Naive thymus-derived CD8-positive, alpha-beta T cell (primary cell): ENCODE measurements at regions not wholly inside any gene's neighbourhood (a gene's known extent, or its start where the extent isn't known, plus 50 kb on each side); places are given as distances from the start of the nearest gene placed in this dataset.

Experiments
- ATAC-seq, 2 donors: fragments of 150-1000 bp; cut with Tn5 transposase in 1 of 2; sonication (Bioruptor Pico), chemical (Tn5 transposase) in 1 of 2; 1 replicate in 1 of 2; 2 replicates in 1 of 2; pipeline ENCODE4 v1.10.0; 2021; ENCODE audit warnings: mild to moderate bottlenecking in 2 of 2, moderate library complexity in 2 of 2
- POLR2A ChIA-PET: fragments of 350-600 bp; sonication (Branson Sonifier 250); formaldehyde crosslinking; loops from one replicate; lab custom pipeline; 2021; ENCODE audit warnings: antibody characterized with exemption; lab: Charles Lee
- DNase-seq, 10 donors: peaks; one replicate each; pipeline versions ENCODE4 v3.0.0 to v3.0.0-alpha.2; 2020 to 2022
- H3K27ac Mint-ChIP-seq, 10 donors: one replicate each; pipeline ENCODE4 v1.8.0; 2020 to 2022; ENCODE audit warnings: mild to moderate bottlenecking in 10 of 10, mixed read lengths in 10 of 10, moderate library complexity in 4 of 10, inconsistent platforms in 1 of 10
- H3K27me3 Mint-ChIP-seq, 5 donors: one replicate each; pipeline ENCODE4 v1.8.0; 2021 to 2022; ENCODE audit warnings: mixed read lengths in 5 of 5
- H3K36me3 Mint-ChIP-seq, 3 donors: one replicate each; pipeline ENCODE4 v1.8.0; 2020 to 2022; ENCODE audit warnings: mixed read lengths in 3 of 3, mild to moderate bottlenecking in 2 of 3, inconsistent platforms in 1 of 3
- H3K4me1 Mint-ChIP-seq, 4 donors: one replicate each; pipeline ENCODE4 v1.8.0; 2021 to 2022; ENCODE audit warnings: mixed read lengths in 4 of 4
- H3K4me3 Mint-ChIP-seq, 10 donors: one replicate each; pipeline ENCODE4 v1.8.0; 2020 to 2022; ENCODE audit warnings: mild to moderate bottlenecking in 10 of 10, mixed read lengths in 10 of 10, moderate library complexity in 6 of 10, inconsistent platforms in 1 of 10
- H3K9me3 Mint-ChIP-seq, 9 donors: one replicate each; pipeline ENCODE4 v1.8.0; 2020 to 2022; ENCODE audit warnings: mixed read lengths in 9 of 9, mild to moderate bottlenecking in 3 of 9, inconsistent platforms in 1 of 9, moderate library complexity in 1 of 9

DNA sequence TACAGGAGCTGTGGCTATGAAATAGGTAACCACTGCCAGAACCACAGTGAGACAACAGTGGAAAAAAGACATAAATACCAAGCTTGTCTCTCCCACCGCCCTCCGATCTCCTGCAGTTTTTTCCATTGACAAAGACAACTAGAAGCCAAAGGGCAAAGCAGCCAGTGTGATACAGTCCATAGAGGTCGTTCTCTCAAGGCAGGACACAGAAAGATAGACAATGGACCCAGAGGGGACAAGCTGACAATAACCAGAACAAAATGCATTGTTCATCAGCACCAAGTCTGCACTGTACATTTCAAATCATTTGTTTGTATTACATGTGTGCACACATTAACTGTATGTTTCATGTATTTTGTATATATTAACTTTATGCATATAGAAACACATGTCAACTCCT, 233.0 kb upstream of the NOL4 start:
- ATAC-seq (no peak), DNase-seq (no peak)
- no peak overlapping the region for H3K4me3 Mint-ChIP-seq
- POLR2A ChIA-PET = no interaction called here
- no peak overlapping the region for H3K27ac Mint-ChIP-seq
- H3K36me3 Mint-ChIP-seq = no peaks in the 10 kb centered on the region
- H3K4me1 Mint-ChIP-seq = no peaks in the 10 kb centered on the region
- peaks cover 0 to 18% (median 9%) of the 10 kb centered on the region in 9 donors for H3K9me3 Mint-ChIP-seq
- H3K27me3 Mint-ChIP-seq = no peaks in the 10 kb centered on the region

DNA sequence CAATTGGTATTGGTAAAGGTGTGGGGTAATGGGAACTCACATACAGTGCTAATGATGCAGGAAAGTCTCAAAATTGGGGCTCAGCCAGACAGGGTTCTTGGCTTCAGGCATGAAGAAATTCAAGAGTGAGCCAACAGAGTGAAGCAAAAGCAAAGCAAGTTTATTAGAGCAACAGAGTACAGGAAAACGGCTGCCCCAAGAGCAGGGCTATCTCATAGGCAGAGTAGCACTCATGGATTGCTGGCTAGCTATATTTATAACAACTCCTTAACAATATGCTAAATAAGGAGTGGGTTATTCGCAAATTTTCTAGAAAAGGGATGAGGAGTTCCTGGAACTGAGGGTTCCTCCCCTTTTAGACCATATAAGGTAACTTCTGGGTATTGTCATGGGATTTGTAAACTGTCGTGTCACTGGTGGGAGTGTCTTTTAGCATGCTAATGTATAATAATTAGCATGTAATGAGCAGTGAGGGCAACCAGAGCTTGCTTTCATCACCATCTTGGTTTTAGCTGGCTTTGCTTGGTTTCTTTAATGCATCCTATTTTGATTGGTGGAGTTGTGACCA, 233.8 kb upstream of the NOL4 start:
- ATAC-seq = no peak
- Mint-ChIP-seq H3K4me3 (no peak overlapping the region), H3K36me3 (no peaks in the 10 kb centered on the region), H3K9me3 (peaks cover 0 to 14% (median 7%) of the 10 kb centered on the region in 9 donors), H3K4me1 (no peaks in the 10 kb centered on the region), H3K27me3 (no peaks in the 10 kb centered on the region), H3K27ac (no peak overlapping the region)
- no peak for DNase-seq
- POLR2A ChIA-PET = no interaction called here

DNA sequence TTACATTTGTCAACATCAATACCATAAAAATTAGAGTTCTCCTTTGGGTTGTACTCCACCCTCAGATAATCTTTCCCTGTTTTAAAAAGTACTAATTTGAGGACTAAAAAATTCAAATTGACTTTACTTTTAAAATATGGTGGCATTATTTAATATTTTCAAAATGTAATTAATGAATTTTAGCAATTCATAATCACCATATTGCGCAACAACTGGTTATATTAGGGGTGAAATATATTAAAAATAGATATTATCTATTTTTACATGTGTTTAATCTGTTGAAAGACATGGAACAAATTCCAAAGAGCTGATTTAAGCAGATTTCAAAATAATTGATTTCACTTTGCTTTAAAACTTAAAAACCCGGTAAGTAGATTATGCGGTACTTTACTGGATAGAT, 236.6 kb upstream of the NOL4 start:
- POLR2A ChIA-PET = no interaction called here
- Mint-ChIP-seq H3K27ac (no peak overlapping the region), H3K9me3 (peaks cover 1 to 20% (median 9%) of the 10 kb centered on the region in 9 donors), H3K4me1 (no peaks in the 10 kb centered on the region), H3K27me3 (no peaks in the 10 kb centered on the region), H3K36me3 (no peaks in the 10 kb centered on the region), H3K4me3 (no peak overlapping the region)
- ATAC-seq (no peak), DNase-seq (no peak)

DNA sequence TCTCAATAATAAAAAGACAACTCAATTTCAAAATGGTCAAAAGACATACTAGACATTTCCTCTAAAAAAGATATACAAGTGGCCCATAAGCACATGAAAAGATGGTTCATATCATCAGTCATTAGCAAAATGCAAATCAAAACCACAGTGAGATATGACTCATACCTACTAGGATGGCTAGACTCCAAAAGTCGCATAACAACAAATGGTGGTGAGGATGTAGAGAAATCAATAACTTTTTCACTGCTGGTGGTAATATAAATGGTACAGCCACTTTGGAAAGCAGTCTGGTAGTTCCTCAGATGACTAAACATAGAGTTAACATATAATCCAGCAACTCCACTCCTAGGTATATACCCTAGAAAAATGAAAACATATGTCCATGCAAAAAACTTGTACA, 242.3 kb upstream of the NOL4 start:
- DNase-seq (no peak), ATAC-seq (no peak)
- no peaks in the 10 kb centered on the region for H3K27me3 Mint-ChIP-seq
- H3K27ac Mint-ChIP-seq = no peak overlapping the region
- H3K9me3 Mint-ChIP-seq = peaks cover 1 to 36% (median 10%) of the 10 kb centered on the region in 9 donors
- no peak overlapping the region for H3K4me3 Mint-ChIP-seq
- H3K36me3 Mint-ChIP-seq = no peaks in the 10 kb centered on the region
- H3K4me1 Mint-ChIP-seq = no peaks in the 10 kb centered on the region
- POLR2A ChIA-PET = no interaction called here

DNA sequence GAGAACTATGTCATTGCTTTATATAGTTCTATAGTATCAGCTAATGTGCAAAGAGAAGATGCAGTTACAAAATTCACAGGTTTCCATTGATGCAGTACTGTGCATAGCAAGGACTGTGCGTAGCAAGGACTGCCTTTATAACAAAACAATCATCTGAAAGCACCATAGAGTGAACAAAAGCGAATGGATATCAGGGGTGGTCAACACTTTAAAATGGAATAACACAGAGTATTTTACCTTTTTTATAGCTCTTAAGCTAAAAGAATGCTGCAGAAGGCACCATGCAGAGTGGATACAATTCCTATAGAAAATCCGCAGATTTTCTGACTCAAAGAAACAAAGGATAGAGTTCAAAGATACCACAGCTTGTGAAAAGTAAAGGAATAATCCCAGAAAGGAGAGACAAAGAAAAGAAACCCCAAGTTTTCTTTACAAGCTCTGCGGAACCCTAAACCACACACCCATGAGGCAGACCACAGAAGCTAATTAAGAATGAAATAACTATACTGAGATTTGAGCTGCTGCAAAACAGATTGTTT, 229.9 kb upstream of the DTNA start:
- ATAC-seq (no peak), DNase-seq (no peak)
- Mint-ChIP-seq H3K4me1 (no peaks in the 10 kb centered on the region), H3K36me3 (no peaks in the 10 kb centered on the region), H3K27me3 (peaks cover 0 to 3% (median 0%) of the 10 kb centered on the region in 5 donors), H3K9me3 (peaks cover 0 to 12% (median 5%) of the 10 kb centered on the region in 9 donors), H3K4me3 (no peak overlapping the region), H3K27ac (no peak overlapping the region)
- POLR2A ChIA-PET = no interaction called here

DNA sequence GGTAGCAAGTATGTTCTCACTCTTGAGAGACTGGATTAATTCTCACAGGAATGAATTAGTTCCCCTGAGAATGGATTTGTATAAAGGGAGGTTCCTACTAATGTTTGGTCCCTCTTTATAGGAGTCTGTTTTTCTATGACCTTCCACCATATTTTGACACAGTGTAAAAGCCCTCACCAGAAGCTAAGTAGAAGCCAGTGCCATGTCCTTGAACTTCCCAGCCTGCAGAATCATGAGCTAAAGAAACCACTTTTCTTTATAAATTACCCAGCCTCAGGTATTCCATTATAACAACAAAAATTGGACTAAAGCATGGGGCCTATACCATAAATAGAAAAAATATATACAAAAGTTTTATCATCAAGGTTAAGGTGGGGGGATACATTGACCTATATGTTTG, 227.9 kb upstream of the DTNA start:
- H3K4me1 Mint-ChIP-seq = no peaks in the 10 kb centered on the region
- no peaks in the 10 kb centered on the region for H3K27me3 Mint-ChIP-seq
- POLR2A ChIA-PET = no interaction called here
- H3K4me3 Mint-ChIP-seq = no peak overlapping the region
- H3K9me3 Mint-ChIP-seq = peaks cover 0 to 12% (median 5%) of the 10 kb centered on the region in 9 donors
- ATAC-seq = no peak
- H3K27ac Mint-ChIP-seq = no peak overlapping the region
- no peak for DNase-seq
- H3K36me3 Mint-ChIP-seq = no peaks in the 10 kb centered on the region

DNA sequence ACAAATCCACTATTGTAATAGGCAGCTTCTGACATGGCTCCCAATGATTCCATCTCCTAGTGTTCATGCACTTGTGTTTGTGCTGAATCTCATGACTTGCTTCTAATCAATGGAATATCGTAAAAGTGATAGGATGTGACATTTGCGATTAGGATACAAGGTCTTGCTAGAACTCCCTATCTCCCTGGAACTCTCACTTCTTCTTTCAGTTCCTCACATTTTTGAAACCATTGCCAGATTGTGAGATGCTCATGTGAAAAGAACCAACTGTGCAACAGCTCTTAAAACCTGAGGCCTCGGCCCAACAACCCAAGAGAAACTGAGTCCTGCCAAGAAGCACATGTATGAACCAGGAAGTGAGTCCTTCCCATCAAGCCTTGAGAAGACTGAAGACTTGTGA, 226.9 kb upstream of the DTNA start:
- H3K27me3 Mint-ChIP-seq = no peaks in the 10 kb centered on the region
- H3K4me1 Mint-ChIP-seq = no peaks in the 10 kb centered on the region
- H3K27ac Mint-ChIP-seq = no peak overlapping the region
- no peaks in the 10 kb centered on the region for H3K36me3 Mint-ChIP-seq
- POLR2A ChIA-PET = no interaction called here
- no peak overlapping the region for H3K4me3 Mint-ChIP-seq
- ATAC-seq (no peak), DNase-seq (no peak)
- H3K9me3 Mint-ChIP-seq = peaks cover 0 to 12% (median 5%) of the 10 kb centered on the region in 9 donors

DNA sequence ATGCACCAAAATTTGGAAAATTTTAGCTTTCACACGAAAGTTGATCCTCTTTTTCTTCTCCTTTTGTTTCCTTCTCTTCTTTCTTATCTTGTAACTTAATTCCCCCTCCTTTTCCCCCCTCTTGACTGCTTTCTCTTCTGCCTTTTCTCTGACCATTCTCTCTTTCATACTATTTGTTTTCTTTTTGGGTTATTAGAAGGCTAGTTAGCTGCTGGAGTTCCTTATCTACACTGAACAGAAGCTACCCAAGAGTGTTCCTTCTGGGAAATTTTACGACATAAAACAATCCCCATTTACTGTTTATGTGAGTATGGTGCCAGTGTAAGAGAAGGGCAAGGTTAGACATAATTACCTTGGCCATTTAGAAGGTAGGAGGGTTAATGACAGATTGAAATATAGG, 218.4 kb upstream of the DTNA start:
- peaks cover 12 to 36% (median 26%) of the 10 kb centered on the region in 5 donors for H3K27me3 Mint-ChIP-seq
- ATAC-seq = no peak
- H3K4me1 Mint-ChIP-seq = no peaks in the 10 kb centered on the region
- no peaks in the 10 kb centered on the region for H3K36me3 Mint-ChIP-seq
- POLR2A ChIA-PET = no interaction called here
- no peak for DNase-seq
- no peak overlapping the region for H3K4me3 Mint-ChIP-seq
- no peak overlapping the region for H3K27ac Mint-ChIP-seq
- H3K9me3 Mint-ChIP-seq = peaks cover 0 to 12% (median 0%) of the 10 kb centered on the region in 9 donors

DNA sequence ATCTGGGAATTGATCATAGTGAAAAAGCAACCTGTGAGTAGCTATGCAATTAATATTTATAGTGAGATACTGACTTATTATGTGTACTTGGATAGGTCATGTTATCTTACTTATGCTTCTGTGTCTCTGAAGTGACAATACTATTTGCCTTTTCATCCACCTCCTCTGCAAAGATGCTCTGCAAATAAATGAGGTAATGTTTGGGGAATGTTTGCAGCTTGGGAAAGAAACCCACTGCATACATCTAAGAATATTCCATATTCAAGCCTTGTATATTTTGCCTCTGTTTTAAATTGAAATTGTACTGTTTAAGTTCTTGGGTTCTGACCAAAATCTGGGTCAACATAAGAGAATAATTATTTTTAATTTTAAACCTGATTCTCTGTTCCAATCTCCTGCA, 217.4 kb upstream of the DTNA start:
- no peak overlapping the region for H3K27ac Mint-ChIP-seq
- H3K9me3 Mint-ChIP-seq = peaks cover 0 to 12% (median 3%) of the 10 kb centered on the region in 9 donors
- no peaks in the 10 kb centered on the region for H3K36me3 Mint-ChIP-seq
- POLR2A ChIA-PET = no interaction called here
- no peaks in the 10 kb centered on the region for H3K4me1 Mint-ChIP-seq
- H3K27me3 Mint-ChIP-seq = peaks cover 15 to 36% (median 26%) of the 10 kb centered on the region in 5 donors
- no peak for ATAC-seq
- DNase-seq = no peak
- H3K4me3 Mint-ChIP-seq = no peak overlapping the region

DNA sequence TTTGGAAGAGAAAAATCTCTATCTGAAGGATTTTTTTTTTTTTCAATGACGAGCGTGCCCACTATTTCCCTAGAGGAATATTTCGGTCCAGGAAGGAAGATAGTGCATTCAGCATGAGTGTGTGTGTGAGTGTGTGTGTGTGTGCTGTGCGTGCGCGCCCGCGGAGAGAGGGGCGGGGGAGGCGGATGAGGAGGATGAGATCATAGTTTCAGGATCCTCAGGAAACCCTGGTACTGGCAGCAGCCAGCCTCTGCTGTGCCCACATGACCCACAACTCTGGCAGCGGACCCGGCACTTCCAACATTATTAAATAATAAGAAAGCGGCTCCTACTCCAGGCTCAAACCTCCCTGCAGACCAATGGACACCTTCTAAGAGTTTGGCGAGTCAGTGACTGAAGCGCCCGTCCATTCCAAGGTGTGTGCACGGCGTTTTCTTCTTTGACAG, 217.0 kb upstream of the DTNA start:
- Mint-ChIP-seq H3K4me1 (no peaks in the 10 kb centered on the region), H3K9me3 (peaks cover 0 to 12% (median 3%) of the 10 kb centered on the region in 9 donors), H3K27me3 (peaks cover 15 to 36% (median 26%) of the 10 kb centered on the region in 5 donors), H3K36me3 (no peaks in the 10 kb centered on the region), H3K4me3 (peak overlapping the region in 1 of 10 donors; percentile 31), H3K27ac (no peak overlapping the region)
- POLR2A ChIA-PET = no interaction called here
- DNase-seq (no peak), ATAC-seq (no peak)

DNA sequence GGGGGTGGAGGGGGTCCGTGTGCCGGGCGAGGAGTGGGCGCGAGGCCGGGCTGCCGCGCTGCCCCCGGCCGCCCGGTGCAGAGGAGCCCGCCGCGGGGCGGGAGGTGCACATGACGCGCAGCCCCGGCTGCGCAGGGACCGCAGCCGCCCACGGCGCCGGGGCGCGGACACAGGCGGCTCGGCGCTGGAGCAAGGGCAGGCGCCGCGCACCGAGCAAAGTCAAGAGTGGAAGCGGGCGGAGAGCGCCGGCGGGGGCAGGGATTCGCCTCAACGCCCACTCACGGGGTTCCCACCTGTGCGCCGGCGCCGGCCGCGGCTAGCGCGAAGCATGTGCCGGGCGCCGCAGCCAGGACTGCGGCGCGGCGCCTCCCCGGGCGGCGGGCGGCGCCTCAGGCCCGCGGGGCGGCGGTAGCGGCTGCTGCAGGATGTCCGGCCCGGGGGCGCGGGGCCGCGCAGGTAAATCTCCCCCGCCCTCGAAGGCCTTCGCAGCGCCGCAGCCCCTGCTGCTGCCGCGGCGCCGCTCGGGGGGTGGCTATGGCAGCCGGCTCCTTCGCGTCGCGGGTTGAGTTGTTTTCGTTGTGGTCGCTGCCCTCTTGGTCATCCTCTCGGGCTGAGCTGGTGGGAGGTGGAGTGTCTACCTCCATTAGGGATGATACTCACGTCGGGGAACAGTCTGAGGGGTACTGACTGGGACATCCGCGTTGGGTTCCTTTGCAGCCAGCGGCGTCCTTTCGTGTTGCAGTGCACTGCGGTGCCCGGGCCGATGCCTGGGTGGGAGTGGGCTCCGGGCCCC, 216.3 kb upstream of the DTNA start:
- no peaks in the 10 kb centered on the region for H3K4me1 Mint-ChIP-seq
- H3K27me3 Mint-ChIP-seq = peaks cover 15 to 36% (median 26%) of the 10 kb centered on the region in 5 donors
- H3K4me3 Mint-ChIP-seq = no peak overlapping the region
- H3K9me3 Mint-ChIP-seq = peaks cover 0 to 11% (median 3%) of the 10 kb centered on the region in 9 donors
- no peaks in the 10 kb centered on the region for H3K36me3 Mint-ChIP-seq
- ATAC-seq (no peak), DNase-seq (no peak)
- POLR2A ChIA-PET = no interaction called here
- no peak overlapping the region for H3K27ac Mint-ChIP-seq

DNA sequence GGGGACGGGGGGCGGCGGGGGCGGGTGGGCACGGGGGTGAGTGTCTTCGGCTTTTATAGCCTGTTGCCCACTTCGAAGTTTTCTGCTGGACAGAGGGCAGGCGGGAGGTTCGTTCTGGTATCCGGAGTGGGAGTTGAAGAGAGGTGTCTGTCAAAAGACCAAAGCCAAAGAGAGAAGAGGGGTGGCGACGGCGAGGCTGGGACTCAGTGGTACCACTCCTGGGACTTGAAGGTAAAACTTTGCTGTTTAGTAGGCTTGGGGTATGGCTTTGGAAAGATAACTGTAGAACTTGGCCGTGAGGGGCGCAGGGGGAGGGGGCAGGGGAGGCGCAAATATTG, 215.8 kb upstream of the DTNA start:
- Mint-ChIP-seq H3K27me3 (peaks cover 15 to 36% (median 25%) of the 10 kb centered on the region in 5 donors), H3K4me3 (no peak overlapping the region), H3K27ac (no peak overlapping the region), H3K36me3 (no peaks in the 10 kb centered on the region), H3K4me1 (no peaks in the 10 kb centered on the region), H3K9me3 (peaks cover 0 to 10% (median 3%) of the 10 kb centered on the region in 9 donors)
- DNase-seq (no peak), ATAC-seq (no peak)
- POLR2A ChIA-PET = no interaction called here

DNA sequence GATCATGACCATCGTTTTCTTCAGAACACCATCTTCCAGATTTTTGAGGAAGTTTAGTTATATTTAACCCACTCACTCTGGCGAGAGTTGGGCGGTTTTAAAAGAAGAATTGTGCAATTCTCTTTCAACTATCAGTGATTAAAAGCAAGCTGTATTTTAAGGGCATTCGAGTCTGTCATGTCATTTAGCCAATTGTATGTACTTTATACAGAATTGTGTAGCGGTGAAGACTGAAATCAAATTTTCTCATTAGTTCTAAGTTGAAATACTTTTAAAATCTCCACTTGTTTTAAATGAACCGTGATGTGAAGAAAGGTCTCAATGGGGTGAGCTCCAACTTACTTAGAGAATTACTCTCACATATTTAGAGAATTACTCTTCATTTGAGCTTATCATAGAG, 214.6 kb upstream of the DTNA start:
- peaks cover 15 to 36% (median 22%) of the 10 kb centered on the region in 5 donors for H3K27me3 Mint-ChIP-seq
- DNase-seq = no peak
- no peaks in the 10 kb centered on the region for H3K36me3 Mint-ChIP-seq
- peaks cover 0 to 10% (median 3%) of the 10 kb centered on the region in 9 donors for H3K9me3 Mint-ChIP-seq
- H3K4me3 Mint-ChIP-seq = no peak overlapping the region
- no peaks in the 10 kb centered on the region for H3K4me1 Mint-ChIP-seq
- ATAC-seq = no peak
- no peak overlapping the region for H3K27ac Mint-ChIP-seq
- POLR2A ChIA-PET = no interaction called here
